NCI-H1105 (cell line): ENCODE measurements at regions not wholly inside any gene's neighbourhood (a gene's known extent, or its start where the extent isn't known, plus 50 kb on each side); places are given as distances from the start of the nearest gene placed in this dataset.
"Not testable (repeated sequence)": the region's sequence is repeated elsewhere in the genome, so short reads cannot be mapped to it uniquely, and the experiment has no call there.

ENCODE experiments used
- DNase-seq: peaks from one replicate; lab custom pipeline; 2025; lab: John Stamatoyannopoulos, UW

- no peak for DNase-seq
Measured at GRCh38 chr2:150136401-150136800, 351.1 kb downstream of the RND3 start.

GRCh38 chr2:150135223-150135883 lies 352.1 kb downstream of the RND3 start:
- no peak for DNase-seq

- DNase-seq = no peak
Measured at GRCh38 chr2:150134223-150134857, 353.1 kb downstream of the RND3 start.

GRCh38 chr2:150133623-150134022 lies 353.8 kb downstream of the RND3 start:
- no peak for DNase-seq

DNA sequence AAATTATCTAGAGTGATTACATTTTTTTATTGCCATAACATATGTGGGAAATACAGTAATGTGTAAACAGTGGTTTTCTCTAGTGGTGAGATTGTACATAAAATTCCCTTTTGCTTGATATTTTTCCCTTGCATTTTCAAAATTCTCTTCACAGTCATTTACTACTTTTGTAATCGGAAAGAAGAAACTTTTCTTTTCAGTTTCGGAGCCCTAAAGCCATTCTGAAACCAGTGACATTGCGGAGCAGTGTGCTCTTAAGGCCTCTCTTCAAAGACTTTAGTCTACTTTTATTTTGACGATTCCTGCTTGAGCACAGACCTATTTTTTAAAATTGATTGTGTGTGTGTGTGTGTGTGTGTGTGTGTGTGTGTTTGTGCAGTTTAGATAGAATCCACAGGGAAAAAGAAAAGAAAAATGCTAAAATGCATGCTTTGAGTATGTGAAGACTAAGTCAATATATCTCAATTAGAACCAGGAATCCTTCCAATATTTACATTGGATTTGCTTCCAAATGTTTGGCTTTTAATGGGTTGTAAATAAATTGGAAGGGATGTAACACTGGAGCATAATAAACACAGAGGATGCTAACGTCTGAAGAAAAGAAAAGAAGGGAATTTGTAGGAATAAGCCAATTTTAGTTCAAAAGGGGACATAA lies 357.4 kb downstream of the RND3 start:
- no peak for DNase-seq

- DNase-seq = no peak
Measured at GRCh38 chr2:150127995-150128394, 359.5 kb downstream of the RND3 start.

- DNase-seq = no peak
Measured at GRCh38 chr2:150127346-150127990, 360.0 kb downstream of the RND3 start.

GRCh38 chr2:150126839-150127238 lies 360.6 kb downstream of the RND3 start:
- DNase-seq = no peak

GRCh38 chr2:150126143-150126740 lies 361.2 kb downstream of the RND3 start:
- DNase-seq = no peak

DNA sequence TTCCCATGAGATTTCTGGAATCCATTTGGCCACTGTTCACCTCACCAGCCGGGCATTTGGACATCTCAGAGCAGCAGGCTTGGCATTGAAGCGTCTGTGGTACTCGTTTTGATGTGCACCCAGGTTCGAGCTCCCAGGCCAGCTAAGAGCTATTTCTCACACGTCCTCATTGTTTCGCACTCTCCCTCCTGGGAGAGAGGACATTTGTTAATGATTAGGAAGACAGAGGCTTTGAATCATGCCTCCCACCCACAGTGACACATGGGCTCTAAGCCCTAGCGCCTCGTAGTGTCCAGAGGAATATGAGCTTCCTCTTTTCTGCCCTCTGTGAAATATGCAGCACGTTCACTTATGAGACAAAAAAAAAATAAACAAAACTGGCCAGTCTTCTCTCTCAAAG lies 361.8 kb downstream of the RND3 start:
- DNase-seq = no peak

GRCh38 chr2:150125188-150125587 lies 362.3 kb downstream of the RND3 start:
- DNase-seq = no peak

GRCh38 chr2:150124739-150125138 lies 362.7 kb downstream of the RND3 start:
- no peak for DNase-seq

- no peak for DNase-seq
Measured at GRCh38 chr2:150122871-150123613, 364.4 kb downstream of the RND3 start.

DNA sequence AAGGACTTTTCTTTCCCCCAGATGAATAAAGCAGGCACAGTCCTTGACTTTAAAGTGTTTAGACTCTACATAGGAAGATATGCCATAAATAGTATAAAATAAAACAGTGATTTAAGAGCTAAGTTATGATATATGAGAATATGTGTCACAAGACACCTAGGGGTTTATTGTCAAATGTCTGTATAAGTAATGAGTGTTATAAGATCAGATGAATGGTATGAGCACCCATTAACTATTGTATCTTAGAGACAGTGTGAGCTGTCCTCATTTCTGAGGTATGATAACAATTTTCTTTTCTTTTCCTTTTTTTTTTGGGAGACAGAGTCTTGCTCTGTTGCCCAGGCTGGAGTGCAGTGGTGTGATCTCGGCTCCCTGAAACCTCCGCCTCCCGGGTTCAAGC lies 365.3 kb downstream of the RND3 start:
- DNase-seq = no peak

GRCh38 chr2:150120326-150120955 lies 367.0 kb downstream of the RND3 start:
- no peak for DNase-seq

DNA sequence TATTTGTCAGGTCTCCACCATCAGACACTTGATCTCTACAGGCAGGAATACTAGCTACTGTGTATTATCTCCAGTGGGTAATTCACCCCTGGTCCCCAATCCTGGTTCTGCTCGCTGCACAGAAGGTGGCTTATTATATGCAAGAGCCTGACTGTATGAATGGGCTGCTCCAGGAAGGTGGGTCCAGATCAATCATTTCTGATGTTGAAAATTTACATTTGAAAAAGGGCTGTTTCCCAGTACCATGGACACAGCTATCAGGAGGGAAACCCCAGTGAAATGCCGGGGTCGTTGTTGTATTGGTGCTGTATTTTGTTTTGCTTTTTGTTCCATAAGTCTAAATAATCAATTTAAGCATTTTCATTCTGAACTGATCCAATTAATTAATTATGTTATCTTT lies 367.6 kb downstream of the RND3 start:
- no peak for DNase-seq

DNA sequence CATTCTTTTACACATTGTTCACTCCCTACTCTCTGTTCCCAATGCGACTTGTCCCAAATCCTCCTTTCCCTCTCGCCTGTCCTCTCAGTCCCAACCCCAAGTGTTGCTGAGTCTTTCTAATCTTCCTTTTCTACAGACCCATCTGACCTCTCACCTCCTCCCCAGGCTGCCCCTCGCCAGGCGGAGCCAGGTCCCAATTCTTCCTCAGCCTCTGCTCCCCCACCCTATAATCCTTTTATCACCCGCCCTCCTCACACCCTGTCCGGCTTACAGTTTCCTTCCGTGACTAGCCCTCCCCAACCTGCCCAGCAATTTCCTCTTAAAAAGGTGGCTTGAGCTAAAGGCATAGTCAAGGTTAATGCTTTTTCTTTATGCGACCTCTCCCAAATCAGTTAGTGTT lies 373.4 kb downstream of the RND3 start:
- not testable (repeated sequence) for DNase-seq

- no peak for DNase-seq
Measured at GRCh38 chr2:150110548-150110947, 376.9 kb downstream of the RND3 start.

GRCh38 chr2:150109912-150110311 lies 377.6 kb downstream of the RND3 start:
- no peak for DNase-seq

GRCh38 chr2:150109028-150109427 lies 378.4 kb downstream of the RND3 start:
- no peak for DNase-seq

- DNase-seq = no peak
Measured at GRCh38 chr2:150107816-150108215, 379.7 kb downstream of the RND3 start.
